HT-29 (cell line): ENCODE measurements at regions not wholly inside any gene's neighbourhood (a gene's known extent, or its start where the extent isn't known, plus 50 kb on each side); places are given as distances from the start of the nearest gene placed in this dataset.

Source experiments
- DNase-seq: peaks from one replicate; pipeline ENCODE4 v3.0.0-alpha.2; 2015; ENCODE audit warnings: low spot score

DNA sequence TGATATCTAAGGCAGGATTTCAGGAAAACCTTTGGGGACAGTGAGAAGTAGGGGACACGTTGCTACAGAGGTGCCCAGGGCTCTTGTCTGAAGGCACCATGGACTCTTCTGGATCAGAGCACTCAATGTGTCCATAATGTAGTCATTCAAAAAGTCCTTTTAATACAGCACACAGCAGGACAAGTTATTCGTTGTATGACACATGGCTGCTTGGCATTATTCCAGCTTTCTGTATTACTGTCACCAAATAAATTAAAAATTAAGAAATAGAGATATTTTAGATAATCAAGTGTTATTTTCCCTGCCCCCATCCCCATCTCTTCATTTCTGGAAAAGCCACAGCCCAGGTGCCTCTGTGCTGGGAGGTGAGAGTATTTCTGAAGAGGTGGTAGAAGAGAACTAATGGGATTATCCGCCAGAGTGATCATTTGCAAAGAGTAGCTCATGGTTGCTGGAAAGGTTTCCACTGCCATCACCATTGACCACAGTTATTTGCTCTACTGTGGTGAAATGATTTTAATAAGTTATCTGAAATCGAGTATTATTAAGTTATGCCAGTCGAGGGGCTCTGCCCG lies 83.0 kb downstream of the CXCL12 start:
- no peak for DNase-seq

DNA sequence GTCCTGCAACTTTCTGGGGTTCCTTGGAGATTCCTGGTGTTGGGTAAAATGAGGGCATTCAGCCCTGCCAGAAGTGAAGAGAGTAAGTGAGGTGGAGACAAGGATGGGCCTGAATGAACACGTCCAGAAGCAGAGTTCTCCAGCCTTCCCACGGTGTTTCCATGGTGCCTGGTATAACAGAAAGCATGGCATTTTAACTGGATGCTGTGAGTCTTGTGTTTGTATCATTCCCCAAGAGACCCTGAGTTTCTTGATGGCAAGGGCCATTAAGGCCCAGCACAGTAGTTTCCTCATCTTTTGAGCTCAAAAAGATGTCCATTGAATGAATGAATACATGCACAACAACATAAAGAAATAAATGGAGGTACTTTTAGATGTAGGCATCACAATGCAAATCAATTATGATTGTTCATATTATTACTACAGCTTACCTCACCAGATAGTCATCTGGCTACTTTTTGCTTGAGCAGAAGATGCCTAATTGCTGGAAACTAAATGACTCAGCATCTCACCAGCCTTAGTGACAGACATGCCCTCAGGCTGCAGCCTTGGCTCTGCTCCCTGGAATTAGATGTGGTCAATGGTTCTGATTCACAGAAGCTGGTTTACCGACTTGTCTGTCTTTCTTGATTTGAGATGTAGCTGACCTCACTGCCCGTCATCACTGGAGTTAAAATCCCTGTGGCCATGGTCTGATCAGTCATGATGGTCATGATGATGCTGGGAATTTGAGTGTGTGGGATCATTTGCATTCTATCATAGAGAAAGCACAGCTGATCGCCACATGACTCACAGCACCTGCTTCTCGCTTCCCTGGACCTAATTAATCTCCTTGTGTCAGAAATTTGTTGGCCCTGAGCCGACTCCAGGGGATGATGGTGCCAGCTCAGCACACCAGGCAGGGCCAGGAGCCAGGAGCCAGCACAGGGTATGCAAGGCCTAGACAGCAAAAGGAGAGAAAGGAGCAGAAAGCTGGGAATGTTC lies 83.9 kb downstream of the CXCL12 start:
- DNase-seq: no peak

DNA sequence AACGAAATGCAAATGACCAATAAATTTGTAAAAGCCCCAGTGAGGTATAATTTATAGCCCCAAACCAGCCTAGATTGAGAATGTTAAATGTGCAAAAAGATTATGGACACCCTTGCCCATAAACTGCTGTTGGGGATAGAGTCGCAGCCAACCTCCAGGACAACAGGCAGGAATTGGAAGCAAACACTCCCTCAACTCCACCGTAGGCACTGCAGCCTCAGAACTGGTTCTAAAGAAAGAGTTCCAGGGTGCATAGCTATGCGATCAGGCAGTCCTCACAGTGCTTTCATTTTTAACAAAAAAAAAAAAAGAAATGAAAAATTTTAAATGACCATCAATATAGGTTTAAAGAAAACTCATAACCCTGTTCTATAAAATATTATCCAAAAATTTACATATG lies 86.2 kb downstream of the CXCL12 start:
- no peak for DNase-seq

DNA sequence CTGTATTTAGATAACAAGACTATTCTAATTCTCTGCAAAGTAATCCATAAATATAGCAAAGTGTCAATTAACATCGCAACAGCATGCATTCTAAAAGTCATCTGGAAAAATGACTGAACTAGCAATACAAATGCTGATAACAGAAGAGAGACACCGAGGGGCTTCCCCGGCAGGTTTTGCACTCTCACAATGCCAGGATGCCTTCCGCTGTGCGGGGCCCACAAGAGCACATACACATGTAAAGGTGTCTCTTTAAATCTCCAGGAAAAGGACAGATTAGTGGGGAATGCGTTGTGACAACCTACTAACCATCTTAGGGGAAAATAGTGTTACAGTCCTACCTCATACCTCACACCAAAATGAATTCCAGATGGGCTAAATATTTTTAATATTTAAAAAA lies 86.9 kb downstream of the CXCL12 start:
- DNase-seq: no peak

DNA sequence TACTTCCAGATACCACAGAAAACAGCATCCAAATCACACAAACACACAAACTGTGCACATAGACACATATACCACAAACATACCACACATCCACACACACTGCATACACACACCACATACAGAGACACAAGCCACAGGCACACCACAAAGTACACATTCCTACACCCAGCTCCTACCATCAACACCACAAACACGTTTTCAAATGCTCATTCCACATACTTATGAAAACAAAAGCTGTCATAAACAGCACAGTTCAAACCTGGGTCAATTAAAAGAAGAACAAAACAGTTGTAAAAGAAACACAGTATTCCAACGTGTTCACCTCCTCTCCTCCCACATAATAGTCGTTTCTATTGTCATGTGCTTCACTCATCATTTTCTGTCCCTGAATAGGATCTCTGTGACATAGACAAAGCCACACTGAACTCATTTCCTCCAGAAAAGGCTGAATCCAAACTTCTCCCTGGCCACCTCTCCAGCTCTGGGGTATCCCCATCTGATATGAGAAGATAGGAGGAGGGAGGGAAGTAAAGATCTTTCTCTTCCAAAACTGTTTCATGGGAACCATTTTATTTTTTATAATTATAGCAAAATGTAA lies 89.2 kb downstream of the CXCL12 start:
- no peak for DNase-seq

DNA sequence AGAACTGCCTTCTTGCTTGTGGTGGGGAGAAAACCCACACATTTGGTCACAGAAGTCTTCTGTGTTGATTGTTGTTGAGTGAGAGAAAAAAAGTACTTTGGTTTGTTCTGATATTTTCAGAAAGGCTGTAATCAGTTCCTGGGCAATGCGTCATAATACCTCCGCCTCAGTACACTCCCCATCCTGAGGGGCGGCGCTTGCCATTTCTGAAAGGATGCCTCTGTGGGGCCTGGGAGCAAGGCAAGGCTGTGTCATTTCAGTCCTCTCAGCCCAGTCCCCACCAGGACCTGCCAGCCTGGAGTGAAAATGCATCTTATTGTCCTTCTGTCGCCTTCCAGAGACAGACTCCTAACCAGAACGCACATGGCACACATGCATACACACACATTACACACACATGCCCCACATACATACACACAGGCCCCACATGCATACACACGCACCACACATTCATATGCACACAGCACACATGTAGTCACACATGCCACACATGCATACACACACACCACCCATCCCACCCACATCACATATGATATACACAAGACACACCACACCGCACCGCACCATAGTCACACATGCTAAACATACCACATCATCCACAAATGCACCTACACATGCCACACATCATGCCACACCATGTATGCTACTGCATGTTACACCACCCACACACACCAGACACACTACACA lies 90.0 kb downstream of the CXCL12 start:
- DNase-seq: no peak

DNA sequence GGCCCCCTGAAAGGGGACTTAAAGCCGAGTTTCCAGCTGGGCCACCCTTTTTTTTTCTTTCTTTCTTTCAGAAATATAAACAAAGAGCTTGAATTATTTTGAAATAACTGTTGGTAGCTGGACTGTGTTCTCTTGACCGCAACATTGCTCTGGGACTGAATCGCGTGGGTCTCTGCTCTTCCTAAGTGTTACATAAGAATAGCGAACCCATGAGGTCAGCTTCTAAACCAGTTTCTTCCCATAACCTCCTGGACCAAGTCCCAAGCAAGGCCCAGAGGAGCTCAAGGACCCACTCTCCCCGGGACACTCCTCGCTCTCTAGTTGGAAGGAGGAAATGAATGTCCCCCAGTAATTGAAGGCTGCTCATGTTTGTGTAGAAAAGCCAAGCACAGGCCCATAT lies 91.1 kb downstream of the CXCL12 start:
- DNase-seq: no peak

DNA sequence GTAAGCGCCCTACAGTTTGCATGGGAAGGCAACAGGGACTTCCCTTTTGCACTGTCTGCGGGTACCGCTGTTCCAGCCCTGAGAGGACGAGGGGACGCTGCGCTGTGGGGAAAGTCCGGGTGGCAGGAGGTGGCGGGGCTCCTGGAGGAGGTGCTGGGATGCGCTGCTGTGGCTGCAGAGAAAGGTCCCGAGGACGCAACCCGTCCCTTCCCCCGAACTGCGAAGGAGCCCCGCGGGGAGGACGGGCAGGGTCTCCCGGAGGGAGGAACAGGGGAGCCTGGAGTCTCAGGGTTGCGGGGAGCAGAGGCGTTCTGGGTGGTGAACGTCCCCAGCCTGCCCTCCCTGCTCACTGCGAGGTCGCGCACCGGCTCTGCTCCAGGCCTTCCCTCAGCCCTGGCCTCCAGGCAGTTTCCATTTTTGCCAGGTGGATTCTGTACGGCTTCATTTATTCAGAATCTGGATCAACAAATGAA lies 91.6 kb downstream of the CXCL12 start:
- DNase-seq: no peak

DNA sequence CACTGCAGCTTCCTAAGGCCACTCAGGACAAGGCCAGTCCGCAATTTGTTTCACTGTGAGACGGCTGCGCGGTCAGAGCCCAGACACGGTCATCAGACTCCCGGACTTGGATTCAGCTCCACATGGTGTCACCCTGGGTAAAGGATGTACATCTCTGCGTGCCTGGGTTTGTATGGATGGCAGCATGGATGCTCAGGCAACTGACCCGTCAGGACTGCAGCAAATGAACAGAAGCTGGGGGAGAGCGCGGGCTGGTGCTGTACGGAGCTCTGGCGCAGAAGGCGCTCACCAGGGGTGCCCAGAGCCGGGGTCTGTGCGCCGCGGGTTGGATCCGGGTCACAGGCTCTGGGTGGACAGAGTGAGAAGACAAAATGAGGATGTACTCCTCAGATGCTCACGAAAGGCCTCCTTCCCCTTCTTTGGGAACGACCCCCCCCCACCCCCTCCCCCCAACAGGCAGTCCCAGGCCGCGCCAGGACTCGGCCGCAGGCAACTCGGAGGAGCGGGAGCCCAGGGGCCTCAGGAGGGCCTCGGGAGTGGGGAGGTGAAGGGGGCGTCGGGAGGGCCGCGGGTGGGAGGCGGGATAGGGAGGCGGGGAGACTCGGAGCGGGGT lies 92.4 kb downstream of the CXCL12 start:
- no peak for DNase-seq

DNA sequence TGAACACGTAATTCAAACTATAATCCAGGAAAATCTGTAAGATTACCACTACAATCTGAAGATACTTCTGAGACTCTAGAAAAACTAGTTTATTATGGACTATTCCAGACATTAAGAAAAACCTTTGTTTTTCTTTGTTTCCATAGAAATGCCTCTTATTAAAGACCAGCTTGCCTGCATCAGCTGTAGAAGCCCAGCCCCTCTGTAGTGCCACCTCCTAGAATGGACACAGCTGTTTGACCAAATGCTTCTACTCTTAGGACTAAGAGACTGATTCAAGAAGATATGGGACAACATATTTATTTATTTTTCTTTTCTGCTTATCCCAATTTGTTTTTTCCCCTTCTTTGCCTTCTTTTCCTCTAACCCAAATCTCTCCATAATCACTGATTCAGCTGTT lies 93.8 kb downstream of the CXCL12 start:
- DNase-seq: no peak

DNA sequence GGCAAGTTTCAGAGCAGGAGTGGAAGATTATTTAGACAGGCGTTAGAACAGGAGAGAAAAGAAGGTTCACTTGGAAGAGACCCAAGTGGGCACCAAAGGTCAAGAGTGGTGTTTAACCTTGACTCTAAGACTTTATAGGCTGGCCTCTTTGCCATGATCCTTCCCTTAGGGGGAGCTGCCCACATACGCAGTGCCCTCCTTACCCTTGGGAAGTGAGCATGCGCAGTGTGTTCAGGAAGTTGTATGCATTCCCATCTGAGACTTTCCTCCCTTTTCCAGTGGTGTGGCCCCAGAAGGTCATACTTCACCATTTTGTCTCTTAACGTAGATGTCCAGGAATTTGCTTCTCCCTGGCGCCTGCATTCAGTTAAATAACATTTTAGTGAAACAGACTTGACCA lies 95.8 kb downstream of the CXCL12 start:
- DNase-seq: no peak

DNA sequence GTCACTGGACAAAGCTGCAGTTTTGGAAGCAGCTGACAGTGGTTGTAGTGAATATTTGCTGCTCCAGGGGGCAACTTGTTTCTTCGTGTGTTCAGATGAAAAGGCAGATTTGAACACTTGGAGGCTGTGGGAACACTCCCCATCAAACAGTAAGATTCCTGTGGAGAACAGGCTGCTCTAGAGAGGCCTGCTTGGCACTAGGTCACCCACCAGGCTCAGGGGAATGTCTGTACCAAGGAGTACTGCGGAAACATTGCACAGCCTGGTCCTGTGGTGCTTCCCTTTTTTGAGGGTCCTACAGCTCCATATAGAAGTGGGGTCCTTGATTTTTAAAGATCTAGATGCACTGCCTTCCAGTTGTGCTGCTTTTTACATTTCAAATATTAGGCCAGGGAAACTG lies 97.5 kb downstream of the CXCL12 start:
- DNase-seq: no peak

DNA sequence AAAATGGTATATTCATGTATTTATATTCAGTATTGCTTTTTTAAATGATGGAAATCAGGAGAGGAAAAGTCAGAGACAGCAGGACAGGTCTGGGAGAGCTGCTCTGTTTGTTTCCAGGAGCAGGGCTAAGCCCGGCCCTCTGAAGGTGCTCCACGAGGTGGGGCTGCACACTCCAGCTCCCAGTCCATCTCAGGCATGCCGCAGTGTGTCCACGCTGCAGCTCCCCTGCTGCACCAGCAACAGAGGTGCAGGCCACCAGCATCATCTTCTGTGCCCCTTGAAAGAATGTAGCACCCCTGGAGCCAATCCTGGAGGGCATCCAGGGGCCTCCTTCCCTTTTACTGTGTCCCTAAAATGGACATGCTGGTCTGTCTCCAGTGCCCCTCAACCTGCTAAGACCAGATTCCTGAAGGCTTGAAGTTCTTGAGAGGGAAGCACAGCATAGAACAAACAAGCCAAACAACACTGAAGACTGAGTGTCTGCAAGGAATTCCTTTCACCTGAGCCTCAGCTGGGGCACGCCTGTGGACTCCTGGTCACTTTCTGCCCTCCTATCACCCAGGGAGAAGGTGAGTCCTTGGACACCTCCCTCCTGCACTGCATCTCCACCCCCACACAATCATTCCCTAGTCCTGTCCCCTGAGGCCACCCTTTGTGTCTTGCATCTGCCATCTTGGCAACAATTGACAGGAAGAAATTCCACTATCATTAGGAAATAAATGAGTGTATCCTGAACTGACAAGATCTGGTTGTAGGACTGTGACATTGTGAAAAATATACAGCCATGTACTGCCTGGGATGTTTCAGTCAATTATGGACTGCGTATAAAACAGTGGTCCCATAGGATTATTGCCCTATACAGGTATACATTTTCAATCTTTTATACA lies 100.5 kb downstream of the CXCL12 start:
- DNase-seq: no peak

DNA sequence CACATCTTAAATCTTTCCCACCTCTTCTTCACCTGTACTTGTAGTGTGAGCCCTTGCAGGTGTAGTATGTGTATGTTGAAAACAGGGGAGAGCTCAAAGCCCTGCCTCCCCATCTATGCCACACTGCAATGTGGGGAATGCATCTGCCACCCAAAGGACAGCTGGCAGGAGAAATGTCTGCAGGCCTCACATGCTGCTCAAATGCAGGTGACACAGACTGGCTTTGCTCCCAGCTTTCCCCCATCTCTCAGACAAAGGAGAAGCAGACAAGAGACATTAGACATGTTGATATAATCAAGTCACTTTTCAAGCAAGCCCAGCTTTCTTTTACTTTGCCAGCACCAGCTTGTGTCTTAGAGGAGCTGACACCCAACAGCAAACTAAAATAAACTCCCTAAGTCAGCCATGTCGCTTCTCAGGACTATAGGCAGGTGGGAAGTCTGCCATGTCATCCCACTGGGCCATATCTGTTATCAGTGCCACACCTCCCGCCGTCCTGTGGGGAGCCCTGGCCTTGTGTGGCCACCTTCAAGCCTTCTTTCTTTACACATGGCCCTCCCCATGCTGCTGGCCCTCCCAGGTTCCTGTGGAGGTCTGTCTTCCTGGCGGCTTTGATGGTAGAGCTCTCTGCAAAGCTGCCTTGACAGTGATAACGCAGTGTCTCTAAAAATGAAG lies 102.1 kb downstream of the CXCL12 start:
- no peak for DNase-seq

DNA sequence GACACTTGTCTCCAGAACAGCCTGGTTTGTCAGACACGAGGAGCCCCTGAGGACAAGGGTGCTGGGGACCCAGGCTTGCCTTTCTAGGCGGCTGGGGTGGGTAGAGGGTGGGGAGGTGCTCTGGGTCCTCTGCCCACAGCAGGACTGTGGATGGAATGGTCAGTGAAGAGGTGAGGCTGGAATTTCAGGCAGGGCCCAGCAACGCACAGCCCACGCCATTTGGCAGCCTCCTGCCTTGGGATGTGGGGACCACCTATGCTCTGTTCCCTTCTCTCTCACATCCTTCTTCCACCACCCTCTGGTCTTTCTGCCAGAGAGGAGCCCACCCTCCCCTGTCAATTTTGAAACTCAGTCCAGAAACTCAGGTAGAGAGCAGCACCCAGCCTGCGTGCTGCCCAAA lies 103.2 kb downstream of the CXCL12 start:
- DNase-seq: no peak

DNA sequence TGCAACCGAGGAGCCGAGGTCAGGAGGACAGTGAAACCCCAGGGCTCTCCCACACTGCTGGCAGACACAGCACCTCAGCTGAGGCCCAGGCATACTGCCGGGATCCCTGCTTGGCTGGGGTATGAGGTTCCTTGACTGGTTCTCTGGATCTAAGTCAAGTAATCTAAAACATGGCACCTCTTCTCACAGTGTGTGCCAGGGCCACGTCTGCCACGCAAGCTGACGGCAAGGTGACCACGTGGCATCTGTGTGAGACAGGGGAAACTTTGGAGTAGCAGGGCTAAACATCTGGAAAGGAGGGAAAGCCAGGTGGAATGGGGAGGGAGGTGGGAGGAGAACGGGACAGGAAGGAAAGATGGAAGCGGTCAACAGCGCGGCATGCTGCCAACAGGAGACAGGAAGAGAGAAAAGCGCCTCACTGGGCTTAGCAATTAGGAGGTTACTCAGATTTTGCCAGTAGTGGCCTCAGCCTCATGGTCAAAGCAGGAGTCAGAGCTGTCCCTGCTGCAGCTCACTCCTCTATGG lies 103.7 kb downstream of the CXCL12 start:
- DNase-seq: no peak

DNA sequence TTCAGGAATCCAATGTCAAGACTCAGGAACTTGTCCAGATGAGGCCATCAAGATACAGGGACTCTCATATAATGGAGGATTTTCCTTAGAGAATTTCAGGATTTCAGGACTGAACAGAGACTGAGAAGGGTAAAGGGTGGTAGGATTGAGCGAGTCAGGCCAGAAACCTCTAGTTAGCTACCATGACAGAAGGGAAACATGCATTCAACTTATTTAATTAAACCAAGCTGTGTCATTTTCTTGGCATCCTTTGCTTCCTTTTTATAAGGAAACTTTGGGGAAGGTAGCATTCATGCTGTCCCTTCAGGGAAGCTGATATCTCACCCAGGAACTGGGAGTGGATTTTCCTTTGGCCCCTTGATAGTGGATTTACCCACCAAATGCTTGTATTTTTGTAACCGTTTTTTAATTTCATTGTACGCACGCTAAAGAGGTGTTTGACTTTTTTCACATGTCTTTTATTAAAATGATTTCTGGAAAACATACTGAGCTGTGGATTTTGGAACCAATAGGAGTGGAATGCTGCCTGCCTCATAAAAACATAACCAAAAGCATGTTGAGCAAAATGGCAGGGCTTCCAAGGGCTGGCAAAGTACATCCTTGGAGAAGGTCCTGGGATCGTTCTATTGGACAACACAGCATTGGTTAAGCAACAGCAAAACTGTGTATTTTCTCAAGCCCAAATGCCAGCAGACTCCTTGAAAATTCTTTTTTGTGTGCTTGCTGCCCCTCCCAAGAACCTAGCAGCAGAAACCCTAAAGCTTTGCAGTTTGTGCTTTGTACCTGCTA lies 104.5 kb downstream of the CXCL12 start:
- DNase-seq: no peak

DNA sequence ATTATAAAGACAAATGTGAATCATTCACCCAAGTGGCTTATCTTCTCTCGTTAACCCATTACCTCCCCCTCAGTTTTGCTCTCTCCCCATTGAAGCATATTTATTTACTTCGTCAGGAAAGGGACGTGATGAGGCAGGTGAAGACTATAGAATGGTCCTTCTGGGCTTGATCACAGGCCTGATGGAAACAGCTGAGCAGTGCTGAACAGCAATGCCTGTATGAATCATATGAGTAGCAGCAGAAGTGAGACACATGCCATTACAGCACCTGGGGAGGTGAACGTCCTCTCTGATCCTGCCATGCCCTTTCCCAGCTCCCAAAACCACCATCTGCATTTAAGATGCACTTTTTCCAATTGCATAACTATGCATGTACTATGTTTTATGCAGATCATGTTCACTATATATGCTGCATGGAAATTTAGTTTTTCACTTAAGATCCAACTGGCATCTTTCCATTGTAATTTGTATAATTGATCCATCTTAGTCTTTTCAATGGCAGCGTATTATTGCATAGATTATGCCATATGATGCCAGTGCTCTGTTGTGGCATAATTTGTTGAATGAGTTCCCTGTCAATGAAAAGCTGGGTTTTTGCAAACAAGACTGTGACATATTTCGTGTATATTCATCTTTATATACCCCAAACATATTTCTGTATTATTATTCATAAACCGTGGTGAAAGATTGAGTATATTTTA lies 105.3 kb downstream of the CXCL12 start:
- no peak for DNase-seq
